ENCODE measurements at regions not wholly inside any gene's neighbourhood (a gene's known extent, or its start where the extent isn't known, plus 50 kb on each side); places are given as distances from the start of the nearest gene placed in this dataset.
A peak's percentile ranks its signal among the peaks of the same experiment; 100 is the strongest.

DNA sequence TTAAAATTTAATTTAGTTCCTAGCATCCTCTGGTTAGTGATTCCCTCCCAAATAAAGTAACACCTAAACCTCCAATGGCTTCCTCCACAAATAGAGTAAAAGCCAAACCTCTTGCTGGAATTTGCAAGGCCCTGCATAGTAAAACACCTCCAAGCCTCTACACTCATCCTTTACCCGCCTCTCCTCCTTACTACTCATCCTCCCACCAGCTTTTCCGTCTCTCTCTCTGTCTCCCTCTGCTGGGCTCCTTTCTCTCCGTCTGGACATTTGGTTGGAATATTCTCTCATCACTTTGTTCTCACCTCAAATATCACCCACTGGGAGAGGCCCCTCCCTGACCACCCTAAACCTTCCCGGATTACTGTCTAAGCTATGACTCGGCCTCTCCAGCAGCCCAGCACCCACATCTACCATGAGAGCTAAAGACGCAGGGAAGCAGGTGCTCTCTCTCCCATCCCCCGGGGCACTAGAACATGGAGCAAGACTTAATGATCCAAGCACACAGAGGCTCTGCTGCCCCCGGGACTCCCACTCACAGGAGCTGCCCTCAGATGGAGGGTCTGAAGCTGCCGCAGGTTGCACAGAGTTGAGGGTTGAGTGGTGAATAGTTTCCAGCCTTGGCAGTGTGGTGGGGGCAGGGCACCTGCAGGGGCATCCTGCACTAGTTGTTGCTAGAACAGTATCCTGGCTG, 167.2 kb downstream of the FBXO15 start:
- no peak overlapping the region for H3K4me2 ChIP-seq
- peaks cover 3% of the 10 kb centered on the region; the same call in 1 of the 2 replicates for H3K4me1 ChIP-seq (ENCODE audit: insufficient read depth)
- H3F3A ChIP-seq (replicated peaks; ENCODE audit: low read depth), result no peaks in the 10 kb centered on the region
- H3K79me2 ChIP-seq (replicated peaks; ENCODE audit: insufficient read depth), result no peaks in the 10 kb centered on the region
- H3K27ac ChIP-seq (ENCODE audit: low read depth), result no peak overlapping the region
- H3K36me3 Mint-ChIP-seq (ENCODE audit: low read depth), result no peaks in the 10 kb centered on the region
- 0 out of 2 replicates have a peak, but pooled peaks cover 7% of the 10 kb centered on the region for H3K9me2 ChIP-seq (ENCODE audit: insufficient read depth)
- H3K36me3 ChIP-seq (ENCODE audit: insufficient read depth), result no peaks in the 10 kb centered on the region
- H2AFZ ChIP-seq, result 0 out of 2 replicates have a peak overlapping the region, but pooled peaks have one; percentile 84
- H3K27me3 Mint-ChIP-seq (ENCODE audit: insufficient read depth, low read depth, poor library complexity), result peaks cover 4% of the 10 kb centered on the region
- TF ChIP-seq POLR2AphosphoS5 (IDR thresholded peaks at IDR 0.05; ENCODE audit: low read depth), result no peak
- TF ChIP-seq, protein P1, sequence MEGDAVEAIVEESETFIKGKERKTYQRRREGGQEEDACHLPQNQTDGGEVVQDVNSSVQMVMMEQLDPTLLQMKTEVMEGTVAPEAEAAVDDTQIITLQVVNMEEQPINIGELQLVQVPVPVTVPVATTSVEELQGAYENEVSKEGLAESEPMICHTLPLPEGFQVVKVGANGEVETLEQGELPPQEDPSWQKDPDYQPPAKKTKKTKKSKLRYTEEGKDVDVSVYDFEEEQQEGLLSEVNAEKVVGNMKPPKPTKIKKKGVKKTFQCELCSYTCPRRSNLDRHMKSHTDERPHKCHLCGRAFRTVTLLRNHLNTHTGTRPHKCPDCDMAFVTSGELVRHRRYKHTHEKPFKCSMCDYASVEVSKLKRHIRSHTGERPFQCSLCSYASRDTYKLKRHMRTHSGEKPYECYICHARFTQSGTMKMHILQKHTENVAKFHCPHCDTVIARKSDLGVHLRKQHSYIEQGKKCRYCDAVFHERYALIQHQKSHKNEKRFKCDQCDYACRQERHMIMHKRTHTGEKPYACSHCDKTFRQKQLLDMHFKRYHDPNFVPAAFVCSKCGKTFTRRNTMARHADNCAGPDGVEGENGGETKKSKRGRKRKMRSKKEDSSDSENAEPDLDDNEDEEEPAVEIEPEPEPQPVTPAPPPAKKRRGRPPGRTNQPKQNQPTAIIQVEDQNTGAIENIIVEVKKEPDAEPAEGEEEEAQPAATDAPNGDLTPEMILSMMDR (conservative IDR thresholded peaks at IDR 0.05; ENCODE audit: low read depth in 2 of 2), result peak; percentile 76 to 83
- TF ChIP-seq CREB1 (CRISPR knock-in tag; IDR thresholded peaks at IDR 0.05; ENCODE audit: low read depth), result no peak
- H3K9me3 Mint-ChIP-seq, result no peaks in the 10 kb centered on the region
- H3K4me3 Mint-ChIP-seq, result no peak overlapping the region
- H3K27me3 ChIP-seq (ENCODE audit: insufficient read depth), result no peaks in the 10 kb centered on the region
- no peaks in the 10 kb centered on the region for H4K20me1 ChIP-seq (replicated peaks; ENCODE audit: insufficient read depth)
- H3K4me1 Mint-ChIP-seq, result peaks cover 5% of the 10 kb centered on the region; the same call in 2 of the 3 replicates
- peak; percentile 89 for ATAC-seq
- DNase-seq (ENCODE audit: low spot score), result peak; percentile 66
- H3K4me3 ChIP-seq, result no peak overlapping the region
- no peak overlapping the region for H3K27ac Mint-ChIP-seq

DNA sequence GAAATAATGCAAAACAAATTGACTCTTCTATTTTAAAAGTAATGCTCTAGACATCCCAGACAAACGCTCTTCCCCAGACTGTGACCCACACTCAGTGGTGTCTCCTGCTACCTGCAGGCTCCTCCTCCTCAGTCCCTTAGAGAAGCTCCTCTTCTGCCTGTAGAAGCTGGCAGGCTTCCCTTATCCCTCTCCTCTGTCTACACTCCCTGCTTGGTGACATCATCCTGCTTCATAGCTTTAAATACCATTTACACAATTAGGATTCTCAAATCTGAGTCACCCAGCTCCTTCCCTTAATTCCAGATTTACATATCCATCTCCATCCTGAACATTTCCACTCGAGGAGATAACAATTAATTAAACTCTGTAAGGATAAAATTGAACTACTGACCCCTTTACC, 167.9 kb downstream of the FBXO15 start:
- H3K4me3 ChIP-seq, result no peak overlapping the region
- no peak for TF ChIP-seq NANOG (IDR thresholded peaks at IDR 0.05; ENCODE audit: borderline replicate concordance)
- no peak for TF ChIP-seq ZNF331 (CRISPR knock-in tag; IDR thresholded peaks at IDR 0.05; ENCODE audit: low read depth)
- no peak for TF ChIP-seq EZH2 (IDR thresholded peaks at IDR 0.05; ENCODE audit: low read depth, unreplicated experiment)
- no peak for TF ChIP-seq ZNF462 (CRISPR knock-in tag; IDR thresholded peaks at IDR 0.05)
- TF ChIP-seq EZH2phosphoT487 (IDR thresholded peaks at IDR 0.05; ENCODE audit: unreplicated experiment), result no peak
- no peak for TF ChIP-seq JUNB (IDR thresholded peaks at IDR 0.05; ENCODE audit: unreplicated experiment)
- TF ChIP-seq, protein P1 (conservative IDR thresholded peaks at IDR 0.05; ENCODE audit: low read depth in 2 of 2), result no peak
- no peak for TF ChIP-seq CREB1 (CRISPR knock-in tag; IDR thresholded peaks at IDR 0.05; ENCODE audit: low read depth)
- no peak for TF ChIP-seq ZNF114 (CRISPR knock-in tag; IDR thresholded peaks at IDR 0.05)
- H3K36me3 ChIP-seq (ENCODE audit: insufficient read depth), result no peaks in the 10 kb centered on the region
- H3K79me2 ChIP-seq (replicated peaks; ENCODE audit: insufficient read depth), result no peaks in the 10 kb centered on the region
- ATAC-seq (no peak), DNase-seq (ENCODE audit: low spot score) (no peak)
- no peak overlapping the region for H3K4me2 ChIP-seq
- H3F3A ChIP-seq (replicated peaks; ENCODE audit: low read depth), result no peaks in the 10 kb centered on the region
- no peak overlapping the region for H3K27ac ChIP-seq (ENCODE audit: low read depth)
- no peaks in the 10 kb centered on the region for H3K9me3 Mint-ChIP-seq
- H3K27ac Mint-ChIP-seq, result no peak overlapping the region
- peaks cover 3% of the 10 kb centered on the region; the same call in 1 of the 2 replicates for H3K4me1 ChIP-seq (ENCODE audit: insufficient read depth)
- 0 out of 2 replicates have a peak, but pooled peaks cover 7% of the 10 kb centered on the region for H3K9me2 ChIP-seq (ENCODE audit: insufficient read depth)
- no peaks in the 10 kb centered on the region for H3K36me3 Mint-ChIP-seq (ENCODE audit: low read depth)
- H3K4me1 Mint-ChIP-seq, result peaks cover 5% of the 10 kb centered on the region; the same call in 2 of the 3 replicates
- no peak overlapping the region for H3K4me3 Mint-ChIP-seq
- H4K20me1 ChIP-seq (replicated peaks; ENCODE audit: insufficient read depth), result no peaks in the 10 kb centered on the region
- H2AFZ ChIP-seq, result no peak overlapping the region
- H3K27me3 Mint-ChIP-seq (ENCODE audit: insufficient read depth, low read depth, poor library complexity), result peaks cover 4% of the 10 kb centered on the region
- no peaks in the 10 kb centered on the region for H3K27me3 ChIP-seq (ENCODE audit: insufficient read depth)

All from GM23338 (cell line).